IMR-90 (cell line): ENCODE measurements at regions not wholly inside any gene's neighbourhood (a gene's known extent, or its start where the extent isn't known, plus 50 kb on each side); places are given as distances from the start of the nearest gene placed in this dataset.

Experiments used
- CEBPB ChIP-seq: IDR thresholded peaks from 2 replicates; pipeline ENCODE4 v1.6.1; 2012; ENCODE audit warnings: low read depth, low read length, improper control_type of control experiment
- CTCF ChIP-seq: conservative IDR thresholded peaks from 2 replicates; pipeline ENCODE4 v1.5.1; 2012; ENCODE audit warnings: mild to moderate bottlenecking, low read depth, low read length, improper control_type of control experiment
- ELK1 ChIP-seq: fragments of 150-350 bp; IDR thresholded peaks from 2 replicates; pipeline ENCODE4 v1.6.1; 2016; ENCODE audit warnings: low read depth, mild to moderate bottlenecking, low read length, moderate library complexity, borderline replicate concordance
- MAFK ChIP-seq: IDR thresholded peaks from 2 replicates; pipeline ENCODE4 v1.6.1; 2012; ENCODE audit warnings: low read depth, low read length, improper control_type of control experiment
- MAZ ChIP-seq: IDR thresholded peaks from 2 replicates; pipeline ENCODE4 v1.6.1; 2012; ENCODE audit warnings: low read depth, mild to moderate bottlenecking, low read length, improper control_type of control experiment, moderate library complexity, borderline replicate concordance
- POLR2A ChIP-seq: IDR thresholded peaks from 2 replicates; pipeline ENCODE4 v1.6.1; 2012; ENCODE audit warnings: mild to moderate bottlenecking, low read depth, low read length
- RAD21 ChIP-seq: IDR thresholded peaks from 2 replicates; pipeline ENCODE4 v1.6.1; 2012; ENCODE audit warnings: low read length, improper control_type of control experiment
- RFX5 ChIP-seq: IDR thresholded peaks from 2 replicates; pipeline ENCODE4 v1.8.0; 2012; ENCODE audit warnings: low read depth, mild to moderate bottlenecking, low read length, moderate library complexity
- SMC3 ChIP-seq: fragments of 150-350 bp; IDR thresholded peaks from 2 replicates; pipeline ENCODE4 v1.6.1; 2016; ENCODE audit warnings: low read depth, mild to moderate bottlenecking, antibody characterized with exemption, low read length, moderate library complexity
- USF2 ChIP-seq: fragments of 150-350 bp; IDR thresholded peaks from 2 replicates; pipeline ENCODE4 v1.6.1; 2017; ENCODE audit warnings: mild to moderate bottlenecking, antibody characterized with exemption, low read length, low read depth

GRCh38 chr2:194822657-194823056 is 834.4 kb upstream of the SLC39A10 start:
- TF ChIP-seq CTCF: no peak
- TF ChIP-seq ELK1: no peak
- no peak for TF ChIP-seq RFX5
- TF ChIP-seq POLR2A: no peak
- TF ChIP-seq MAFK: no peak
- no peak for TF ChIP-seq SMC3
- TF ChIP-seq CEBPB: no peak
- TF ChIP-seq RAD21: no peak
- no peak for TF ChIP-seq MAZ
- no peak for TF ChIP-seq USF2
